Activated T-cell treated with anti-CD3 and anti-CD28 coated beads, Interleukin-2, amount 50 U/mL, for 72 hours (primary cell): ENCODE measurements at regions not wholly inside any gene's neighbourhood (a gene's known extent, or its start where the extent isn't known, plus 50 kb on each side); places are given as distances from the start of the nearest gene placed in this dataset.

Experiments
- ATAC-seq, 2 donors: fragments of 150-1000 bp; cut with Tn5 transposase; replicated peaks in 1 of 2; 2 replicates each; pipeline ENCODE4 v1.10.0; 2021; ENCODE audit warnings: moderate library complexity in 2 of 2, mild to moderate bottlenecking in 1 of 2
- DNase-seq, 2 donors: peaks; one replicate each; pipeline ENCODE4 v3.0.0; 2021 to 2022; ENCODE audit warnings: mixed read lengths in 1 of 2
- H3K27ac Mint-ChIP-seq: one replicate; pipeline ENCODE4 v1.8.0; 2022; ENCODE audit warnings: mild to moderate bottlenecking, moderate library complexity, mixed read lengths
- H3K27me3 Mint-ChIP-seq: one replicate; pipeline ENCODE4 v1.8.0; 2022; ENCODE audit warnings: low read depth, mixed read lengths
- H3K36me3 Mint-ChIP-seq, 2 donors: one replicate each; pipeline ENCODE4 v1.8.0; 2022; ENCODE audit warnings: mixed read lengths in 2 of 2, mild to moderate bottlenecking in 1 of 2; ENCODE audit not compliant: insufficient read depth in 2 of 2
- H3K4me1 Mint-ChIP-seq: one replicate; pipeline ENCODE4 v1.8.0; 2022; ENCODE audit warnings: low read depth, mixed read lengths
- H3K4me3 Mint-ChIP-seq, 2 donors: one replicate each; pipeline ENCODE4 v1.8.0; 2022; ENCODE audit warnings: mild to moderate bottlenecking in 2 of 2, mixed read lengths in 2 of 2, moderate library complexity in 2 of 2
- H3K9me3 Mint-ChIP-seq, 2 donors: one replicate each; pipeline ENCODE4 v1.8.0; 2022; ENCODE audit warnings: mixed read lengths in 2 of 2

DNA sequence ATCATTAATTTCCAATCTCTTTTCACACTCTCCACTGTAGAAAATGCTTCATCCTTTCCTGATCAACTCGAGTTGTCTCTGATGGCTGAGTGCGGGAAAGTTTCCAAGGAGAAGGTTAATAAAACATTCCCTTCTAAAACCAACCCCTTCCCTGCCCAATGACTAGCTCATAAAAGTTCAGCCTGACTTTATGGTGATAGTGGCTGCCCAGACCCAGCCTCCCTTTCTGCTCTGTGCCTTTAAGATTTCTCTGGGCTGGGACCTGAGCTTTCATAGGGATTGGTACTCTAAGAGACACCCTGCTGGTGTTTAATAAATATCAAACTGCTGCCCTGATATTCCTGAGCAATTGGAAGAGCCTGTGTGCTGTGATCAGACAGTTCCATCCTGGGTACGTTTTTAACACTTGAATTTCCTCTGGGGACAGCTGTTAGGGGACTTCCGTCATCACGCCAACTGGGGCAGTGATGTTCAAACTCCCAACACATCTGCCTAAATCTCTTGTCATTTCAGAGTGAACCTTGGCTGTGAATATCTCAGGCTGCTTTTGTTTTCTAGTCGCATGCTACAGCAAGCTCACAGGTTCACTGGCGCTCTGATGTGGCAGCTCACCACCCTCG lies 195.0 kb upstream of the KIRREL3 start:
- no peak overlapping the region for H3K27ac Mint-ChIP-seq

DNA sequence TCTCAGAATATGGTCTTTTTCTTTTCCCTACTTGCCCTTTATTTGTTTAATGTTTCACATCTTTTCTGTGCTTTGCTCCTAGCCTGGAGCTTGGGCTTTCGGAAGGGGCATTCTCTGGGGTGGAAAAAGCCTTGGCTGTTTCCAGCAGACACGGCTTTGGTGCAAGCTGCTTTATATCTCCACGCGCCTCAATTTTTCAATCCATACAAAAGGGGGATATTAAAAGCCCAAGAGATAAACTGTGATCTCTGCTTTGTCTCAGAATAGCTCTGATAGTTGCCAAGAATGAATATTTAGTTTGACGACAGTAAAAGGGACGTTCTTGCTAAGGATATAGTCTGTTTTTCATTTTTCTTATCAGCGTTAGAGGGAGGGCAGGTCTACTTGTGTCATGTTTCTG lies 194.0 kb upstream of the KIRREL3 start:
- H3K4me1 Mint-ChIP-seq, result no peaks in the 10 kb centered on the region
- ATAC-seq (no peak), DNase-seq (no peak)
- H3K27me3 Mint-ChIP-seq, result no peaks in the 10 kb centered on the region
- H3K9me3 Mint-ChIP-seq, result no peaks in the 10 kb centered on the region
- no peak overlapping the region for H3K27ac Mint-ChIP-seq
- no peaks in the 10 kb centered on the region for H3K36me3 Mint-ChIP-seq
- no peak overlapping the region for H3K4me3 Mint-ChIP-seq

More for the DNA sequence above, 195.0 kb upstream of the KIRREL3 start:
- Mint-ChIP-seq H3K4me3 (no peak overlapping the region), H3K9me3 (no peaks in the 10 kb centered on the region), H3K36me3 (no peaks in the 10 kb centered on the region), H3K27me3 (no peaks in the 10 kb centered on the region), H3K4me1 (no peaks in the 10 kb centered on the region)
- no peak for ATAC-seq
- no peak for DNase-seq

DNA sequence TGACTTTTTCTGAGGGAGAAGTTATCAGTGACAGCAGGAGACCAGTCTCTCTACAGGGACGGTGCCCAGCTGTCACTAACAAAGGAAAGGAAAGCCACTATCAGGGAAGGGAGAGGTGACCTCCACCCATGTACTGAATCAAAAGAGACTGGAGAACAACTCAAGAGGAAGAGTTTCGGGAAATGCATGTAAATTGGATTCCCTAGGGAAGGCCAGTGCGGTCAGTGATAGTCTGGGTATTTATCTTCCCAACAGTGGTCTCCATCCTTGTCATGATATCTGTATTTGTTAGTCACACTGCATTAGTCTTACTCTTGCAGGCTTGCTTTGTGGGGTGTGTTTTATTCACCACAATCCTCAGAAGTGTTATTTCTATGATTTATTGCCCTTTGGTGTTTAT lies 193.4 kb upstream of the KIRREL3 start:
- no peaks in the 10 kb centered on the region for H3K36me3 Mint-ChIP-seq
- no peaks in the 10 kb centered on the region for H3K27me3 Mint-ChIP-seq
- no peak overlapping the region for H3K27ac Mint-ChIP-seq
- no peak overlapping the region for H3K4me3 Mint-ChIP-seq
- no peaks in the 10 kb centered on the region for H3K4me1 Mint-ChIP-seq
- no peak for ATAC-seq
- DNase-seq, result no peak
- peaks cover 0 to under 1% of the 10 kb centered on the region in 2 donors for H3K9me3 Mint-ChIP-seq

- DNase-seq (no peak), ATAC-seq (no peak)
- H3K27me3 Mint-ChIP-seq, result peaks cover 6% of the 10 kb centered on the region
- no peaks in the 10 kb centered on the region for H3K4me1 Mint-ChIP-seq
- H3K36me3 Mint-ChIP-seq, result no peaks in the 10 kb centered on the region
- peaks cover 0 to 8% of the 10 kb centered on the region in 2 donors for H3K9me3 Mint-ChIP-seq
- H3K27ac Mint-ChIP-seq, result no peak overlapping the region
- no peak overlapping the region for H3K4me3 Mint-ChIP-seq
Measured at GRCh38 chr11:127191689-127192088, 191.1 kb upstream of the KIRREL3 start.

- Mint-ChIP-seq H3K9me3 (peaks cover 0 to 8% of the 10 kb centered on the region in 2 donors), H3K27me3 (peaks cover 6% of the 10 kb centered on the region), H3K36me3 (no peaks in the 10 kb centered on the region), H3K4me1 (no peaks in the 10 kb centered on the region), H3K4me3 (no peak overlapping the region), H3K27ac (no peak overlapping the region)
- ATAC-seq, result no peak
- DNase-seq, result no peak
Measured at GRCh38 chr11:127191261-127191660, 190.7 kb upstream of the KIRREL3 start.

GRCh38 chr11:127182586-127183203 lies 182.1 kb upstream of the KIRREL3 start:
- ATAC-seq, result no peak
- peaks cover 0 to 5% of the 10 kb centered on the region in 2 donors for H3K9me3 Mint-ChIP-seq
- no peaks in the 10 kb centered on the region for H3K4me1 Mint-ChIP-seq

GRCh38 chr11:127157225-127157624 lies 156.7 kb upstream of the KIRREL3 start:
- no peaks in the 10 kb centered on the region for H3K4me1 Mint-ChIP-seq
- ATAC-seq, result no peak
- H3K27ac Mint-ChIP-seq, result no peak overlapping the region

More at GRCh38 chr11:127182586-127183203, 182.1 kb upstream of the KIRREL3 start:
- no peak overlapping the region for H3K4me3 Mint-ChIP-seq
- DNase-seq, result no peak
- no peak overlapping the region for H3K27ac Mint-ChIP-seq
- no peaks in the 10 kb centered on the region for H3K36me3 Mint-ChIP-seq
- H3K27me3 Mint-ChIP-seq, result peaks cover 5% of the 10 kb centered on the region

GRCh38 chr11:127149410-127149809 lies 148.8 kb upstream of the KIRREL3 start:
- no peak for DNase-seq
- Mint-ChIP-seq H3K4me3 (no peak overlapping the region), H3K9me3 (peaks cover 0 to 1% of the 10 kb centered on the region in 2 donors), H3K4me1 (no peaks in the 10 kb centered on the region), H3K27ac (no peak overlapping the region), H3K27me3 (no peaks in the 10 kb centered on the region), H3K36me3 (no peaks in the 10 kb centered on the region)
- no peak for ATAC-seq

More at GRCh38 chr11:127157225-127157624, 156.7 kb upstream of the KIRREL3 start:
- H3K27me3 Mint-ChIP-seq, result no peaks in the 10 kb centered on the region
- H3K9me3 Mint-ChIP-seq, result no peaks in the 10 kb centered on the region
- no peaks in the 10 kb centered on the region for H3K36me3 Mint-ChIP-seq
- H3K4me3 Mint-ChIP-seq, result no peak overlapping the region
- no peak for DNase-seq

- Mint-ChIP-seq H3K27me3 (no peaks in the 10 kb centered on the region), H3K4me3 (no peak overlapping the region), H3K27ac (no peak overlapping the region), H3K36me3 (no peaks in the 10 kb centered on the region), H3K9me3 (peaks cover 1% of the 10 kb centered on the region in 2 donors), H3K4me1 (no peaks in the 10 kb centered on the region)
- ATAC-seq (no peak), DNase-seq (no peak)
Measured at GRCh38 chr11:127143251-127143650, 142.7 kb upstream of the KIRREL3 start.

DNA sequence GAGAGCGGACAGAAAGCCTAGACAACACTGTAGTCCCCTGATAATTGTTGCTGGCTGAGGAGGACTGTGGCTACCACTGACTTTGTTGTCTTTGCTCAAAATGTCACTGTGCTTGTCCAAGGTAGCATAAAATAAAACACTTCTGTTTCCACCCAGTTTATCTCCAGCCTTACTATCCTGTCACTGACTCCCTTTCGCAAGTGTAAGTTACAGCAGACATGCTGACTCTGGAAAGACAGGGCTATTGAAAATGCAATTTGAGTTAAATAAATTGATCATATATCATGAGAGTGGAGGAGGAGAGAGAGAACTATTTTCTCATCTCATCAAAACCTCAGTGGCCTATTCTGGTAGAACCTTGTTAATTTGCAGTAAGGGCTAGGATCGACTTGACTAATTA lies 138.0 kb upstream of the KIRREL3 start:
- Mint-ChIP-seq H3K27me3 (no peaks in the 10 kb centered on the region), H3K4me3 (no peak overlapping the region), H3K27ac (no peak overlapping the region), H3K36me3 (no peaks in the 10 kb centered on the region), H3K4me1 (no peaks in the 10 kb centered on the region), H3K9me3 (peaks cover 2 to 6% of the 10 kb centered on the region in 2 donors)
- ATAC-seq (no peak), DNase-seq (no peak)

DNA sequence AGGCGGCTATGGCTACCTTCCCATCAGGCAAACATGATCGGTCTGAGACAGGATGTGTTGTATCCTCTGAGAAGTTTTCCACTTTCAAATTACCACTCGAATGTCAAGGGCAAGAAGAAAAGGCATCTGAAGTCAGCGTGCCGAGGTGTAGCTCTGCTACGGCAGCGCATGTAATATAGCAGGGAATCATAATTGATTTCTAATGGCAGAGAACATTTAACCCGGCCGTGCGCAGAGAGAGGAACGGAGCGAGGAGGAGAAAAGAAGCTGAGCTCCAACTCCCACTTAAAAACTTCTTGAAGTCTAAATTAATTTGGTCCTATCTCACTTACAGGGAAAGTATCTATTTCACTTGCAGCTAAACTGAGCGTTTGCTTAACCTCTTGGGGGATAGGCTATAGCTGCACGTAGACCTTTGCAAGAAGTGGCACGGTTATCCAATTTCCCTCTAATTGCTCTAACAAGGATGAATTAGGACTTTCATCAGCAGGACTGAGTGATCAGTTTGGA lies 137.3 kb upstream of the KIRREL3 start:
- H3K4me3 Mint-ChIP-seq, result no peak overlapping the region
- DNase-seq, result no peak
- no peak for ATAC-seq
- no peak overlapping the region for H3K27ac Mint-ChIP-seq
- peaks cover 2 to 8% of the 10 kb centered on the region in 2 donors for H3K9me3 Mint-ChIP-seq
- no peaks in the 10 kb centered on the region for H3K27me3 Mint-ChIP-seq
- H3K36me3 Mint-ChIP-seq, result no peaks in the 10 kb centered on the region
- no peaks in the 10 kb centered on the region for H3K4me1 Mint-ChIP-seq

GRCh38 chr11:127136438-127136837 lies 135.9 kb upstream of the KIRREL3 start:
- H3K4me1 Mint-ChIP-seq, result no peaks in the 10 kb centered on the region
- H3K27ac Mint-ChIP-seq, result no peak overlapping the region
- H3K9me3 Mint-ChIP-seq, result peaks cover 2 to 6% of the 10 kb centered on the region in 2 donors
- ATAC-seq (no peak), DNase-seq (no peak)
- no peak overlapping the region for H3K4me3 Mint-ChIP-seq
- H3K27me3 Mint-ChIP-seq, result no peaks in the 10 kb centered on the region
- H3K36me3 Mint-ChIP-seq, result no peaks in the 10 kb centered on the region

DNA sequence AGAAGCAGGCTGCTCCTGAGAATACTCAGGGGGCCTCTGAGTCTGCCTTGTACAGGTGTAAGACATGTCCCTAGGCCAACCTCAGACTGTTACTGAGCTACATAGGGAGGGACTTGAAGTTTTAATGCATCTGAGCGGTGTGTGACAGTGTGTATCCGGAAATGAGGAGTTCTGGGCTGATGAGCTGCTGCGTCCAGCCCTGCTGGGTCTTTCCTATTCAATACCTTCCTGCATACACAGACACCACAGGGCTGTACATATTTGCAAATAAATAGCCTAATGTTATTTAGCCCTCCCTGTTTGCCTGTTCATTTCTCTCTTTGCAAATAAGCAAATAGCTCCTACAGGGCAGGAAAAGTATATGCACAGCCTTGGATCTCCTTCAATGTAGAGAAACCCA lies 134.7 kb upstream of the KIRREL3 start:
- H3K27ac Mint-ChIP-seq, result no peak overlapping the region
- no peak for DNase-seq
- no peak overlapping the region for H3K4me3 Mint-ChIP-seq
- ATAC-seq, result no peak
- H3K27me3 Mint-ChIP-seq, result no peaks in the 10 kb centered on the region
- H3K4me1 Mint-ChIP-seq, result no peaks in the 10 kb centered on the region
- H3K9me3 Mint-ChIP-seq, result peaks cover 2 to 6% of the 10 kb centered on the region in 2 donors
- H3K36me3 Mint-ChIP-seq, result no peaks in the 10 kb centered on the region

GRCh38 chr11:127133061-127133460 lies 132.5 kb upstream of the KIRREL3 start:
- no peaks in the 10 kb centered on the region for H3K4me1 Mint-ChIP-seq
- DNase-seq (no peak), ATAC-seq (no peak)
- no peaks in the 10 kb centered on the region for H3K36me3 Mint-ChIP-seq
- no peaks in the 10 kb centered on the region for H3K27me3 Mint-ChIP-seq
- no peak overlapping the region for H3K27ac Mint-ChIP-seq
- peaks cover 2 to 6% of the 10 kb centered on the region in 2 donors for H3K9me3 Mint-ChIP-seq
- no peak overlapping the region for H3K4me3 Mint-ChIP-seq
